GM19328 (cell line): ENCODE measurements at regions not wholly inside any gene's neighbourhood (a gene's known extent, or its start where the extent isn't known, plus 50 kb on each side); places are given as distances from the start of the nearest gene placed in this dataset.
A peak's percentile ranks its signal among the peaks of the same experiment; 100 is the strongest.

Source experiments
- ATAC-seq: cut with Tn5 transposase; IDR thresholded peaks from one replicate; pipeline ENCODE4 v1.9.1; 2021; ENCODE audit warnings: mild to moderate bottlenecking, moderate library complexity; ENCODE audit not compliant: unreplicated experiment

GRCh38 chr6:15882345-15882744, 219.5 kb upstream of the DTNBP1 start:
- no peak for ATAC-seq

- no peak for ATAC-seq
Observed at GRCh38 chr6:15881150-15881549, 218.3 kb upstream of the DTNBP1 start.

GRCh38 chr6:15880262-15880973, 217.6 kb upstream of the DTNBP1 start:
- no peak for ATAC-seq

- ATAC-seq = peak; percentile 67
Observed at GRCh38 chr6:15879371-15880261, 216.8 kb upstream of the DTNBP1 start.

GRCh38 chr6:15877231-15877630, 214.4 kb upstream of the DTNBP1 start:
- ATAC-seq = no peak

- peak; percentile 48 for ATAC-seq
Observed at GRCh38 chr6:15876406-15876805, 213.6 kb upstream of the DTNBP1 start.

GRCh38 chr6:15875797-15876196, 213.0 kb upstream of the DTNBP1 start:
- ATAC-seq = no peak

GRCh38 chr6:15874821-15875220, 212.0 kb upstream of the DTNBP1 start:
- no peak for ATAC-seq

- no peak for ATAC-seq
Observed at GRCh38 chr6:15874326-15874725, 211.5 kb upstream of the DTNBP1 start.

- ATAC-seq = no peak
Observed at GRCh38 chr6:15872241-15873103, 209.6 kb upstream of the DTNBP1 start.

- ATAC-seq = no peak
Observed at GRCh38 chr6:15871276-15871675, 208.4 kb upstream of the DTNBP1 start.

GRCh38 chr6:15870333-15871043, 207.7 kb upstream of the DTNBP1 start:
- no peak for ATAC-seq

- no peak for ATAC-seq
Observed at GRCh38 chr6:15864708-15865062, 201.9 kb upstream of the DTNBP1 start.

- no peak for ATAC-seq
Observed at GRCh38 chr6:15864038-15864707, 201.3 kb upstream of the DTNBP1 start.

GRCh38 chr6:15862810-15863209, 200.0 kb upstream of the DTNBP1 start:
- no peak for ATAC-seq

GRCh38 chr6:15861486-15861885, 198.7 kb upstream of the DTNBP1 start:
- ATAC-seq = no peak

GRCh38 chr6:15854826-15855710, 192.2 kb upstream of the DTNBP1 start:
- ATAC-seq = no peak

- no peak for ATAC-seq
Observed at GRCh38 chr6:15854378-15854777, 191.6 kb upstream of the DTNBP1 start.

- no peak for ATAC-seq
Observed at GRCh38 chr6:15853259-15853658, 190.4 kb upstream of the DTNBP1 start.
